ENCODE measurements at regions not wholly inside any gene's neighbourhood (a gene's known extent, or its start where the extent isn't known, plus 50 kb on each side); places are given as distances from the start of the nearest gene placed in this dataset.

GRCh38 chr13:34722922-34723321 is 219.1 kb upstream of the NBEA start:
- TF ChIP-seq CTCF (IDR thresholded peaks at IDR 0.05) (no peak), POLR2AphosphoS5 (IDR thresholded peaks at IDR 0.05; ENCODE audit: insufficient read depth in 1 of 2, low read depth in 1 of 2) (no peak), POLR2A (IDR thresholded peaks at IDR 0.05) (no peak)

Data from vagina (tissue), 2 donors.